ENCODE measurements at regions not wholly inside any gene's neighbourhood (a gene's known extent, or its start where the extent isn't known, plus 50 kb on each side); places are given as distances from the start of the nearest gene placed in this dataset.

- H3K4me3 ChIP-seq (ENCODE audit: low read depth, low read length), result no peak overlapping the region
- TF ChIP-seq POLR2A (IDR thresholded peaks at IDR 0.05; ENCODE audit: extremely low read depth, insufficient read length) (no peak), MYC (IDR thresholded peaks at IDR 0.05; ENCODE audit: low read depth, low read length) (no peak), CTCF (IDR thresholded peaks at IDR 0.05; ENCODE audit: low read depth, low read length) (peak; percentile 50)
- TF ChIP-seq, protein P1, sequence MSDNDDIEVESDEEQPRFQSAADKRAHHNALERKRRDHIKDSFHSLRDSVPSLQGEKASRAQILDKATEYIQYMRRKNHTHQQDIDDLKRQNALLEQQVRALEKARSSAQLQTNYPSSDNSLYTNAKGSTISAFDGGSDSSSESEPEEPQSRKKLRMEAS (IDR thresholded peaks at IDR 0.05; ENCODE audit: low read depth, low read length), result peak; percentile 60
- peak; percentile 71 for DNase-seq (ENCODE audit: low read depth)
Observed at GRCh38 chr22:34055525-34056200, 135.4 kb upstream of the LARGE1 start.

- no peak for TF ChIP-seq CTCF (IDR thresholded peaks at IDR 0.05; ENCODE audit: low read depth, low read length)
- DNase-seq (ENCODE audit: low read depth), result no peak
- H3K4me3 ChIP-seq (ENCODE audit: low read depth, low read length), result no peak overlapping the region
Observed at GRCh38 chr22:34057726-34058125, 137.4 kb upstream of the LARGE1 start.

DNA sequence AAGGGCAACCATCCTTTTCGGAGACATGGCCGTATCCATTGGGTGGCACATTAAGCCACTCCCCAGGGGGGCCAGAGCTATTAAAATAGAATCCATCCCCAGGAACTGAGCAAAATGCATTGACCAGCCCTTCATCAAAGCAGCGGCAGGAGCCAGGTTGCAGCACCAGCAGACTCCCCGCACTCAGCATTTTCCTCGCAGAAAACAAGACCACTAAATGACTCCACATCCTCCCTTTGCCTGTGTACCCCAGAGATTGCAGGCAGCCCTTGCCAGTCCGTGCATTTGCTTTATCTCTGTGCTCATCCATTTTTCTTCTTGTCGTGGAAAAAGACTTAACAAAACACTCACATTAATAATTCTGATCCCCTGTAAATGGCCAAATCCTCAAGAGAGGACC is 144.4 kb upstream of the LARGE1 start:
- H3K4me3 ChIP-seq (ENCODE audit: low read depth, low read length), result no peak overlapping the region
- DNase-seq (ENCODE audit: low read depth), result no peak
- TF ChIP-seq POLR2A (IDR thresholded peaks at IDR 0.05; ENCODE audit: extremely low read depth, insufficient read length), result no peak
- no peak for TF ChIP-seq CTCF (IDR thresholded peaks at IDR 0.05; ENCODE audit: low read depth, low read length)
- TF ChIP-seq, protein P1 (IDR thresholded peaks at IDR 0.05; ENCODE audit: low read depth, low read length), result no peak
- TF ChIP-seq MYC (IDR thresholded peaks at IDR 0.05; ENCODE audit: low read depth, low read length), result no peak

DNA sequence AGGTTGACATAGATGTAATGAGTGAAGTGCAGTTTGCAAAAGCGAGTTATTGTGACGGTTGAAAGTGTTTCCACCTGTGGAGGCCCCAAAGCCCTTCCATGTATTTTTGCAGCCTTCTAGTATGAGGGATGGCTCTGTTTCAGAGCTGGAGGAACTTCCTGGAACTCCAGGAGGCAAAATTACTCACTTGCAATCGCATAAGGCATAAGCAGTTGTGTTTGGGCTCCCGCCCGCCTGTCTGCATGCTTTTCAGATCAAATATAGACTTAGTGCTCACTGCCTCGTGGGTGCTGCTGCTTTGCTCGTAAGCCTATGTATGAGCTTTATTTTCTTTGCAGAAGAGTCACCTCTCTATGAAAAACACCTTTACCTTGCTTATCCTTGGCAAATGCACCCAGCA is 146.8 kb upstream of the LARGE1 start:
- no peak overlapping the region for H3K4me3 ChIP-seq (ENCODE audit: low read depth, low read length)
- DNase-seq (ENCODE audit: low read depth), result no peak
- no peak for TF ChIP-seq MYC (IDR thresholded peaks at IDR 0.05; ENCODE audit: low read depth, low read length)
- TF ChIP-seq POLR2A (IDR thresholded peaks at IDR 0.05; ENCODE audit: extremely low read depth, insufficient read length), result no peak
- no peak for TF ChIP-seq CTCF (IDR thresholded peaks at IDR 0.05; ENCODE audit: low read depth, low read length)
- TF ChIP-seq, protein P1 (IDR thresholded peaks at IDR 0.05; ENCODE audit: low read depth, low read length), result no peak

- DNase-seq (ENCODE audit: low read depth), result no peak
- TF ChIP-seq POLR2A (IDR thresholded peaks at IDR 0.05; ENCODE audit: extremely low read depth, insufficient read length), result no peak
- TF ChIP-seq, protein P1 (IDR thresholded peaks at IDR 0.05; ENCODE audit: low read depth, low read length), result no peak
- no peak for TF ChIP-seq CTCF (IDR thresholded peaks at IDR 0.05; ENCODE audit: low read depth, low read length)
- TF ChIP-seq MYC (IDR thresholded peaks at IDR 0.05; ENCODE audit: low read depth, low read length), result no peak
Observed at GRCh38 chr22:34068001-34068400, 147.7 kb upstream of the LARGE1 start.

DNA sequence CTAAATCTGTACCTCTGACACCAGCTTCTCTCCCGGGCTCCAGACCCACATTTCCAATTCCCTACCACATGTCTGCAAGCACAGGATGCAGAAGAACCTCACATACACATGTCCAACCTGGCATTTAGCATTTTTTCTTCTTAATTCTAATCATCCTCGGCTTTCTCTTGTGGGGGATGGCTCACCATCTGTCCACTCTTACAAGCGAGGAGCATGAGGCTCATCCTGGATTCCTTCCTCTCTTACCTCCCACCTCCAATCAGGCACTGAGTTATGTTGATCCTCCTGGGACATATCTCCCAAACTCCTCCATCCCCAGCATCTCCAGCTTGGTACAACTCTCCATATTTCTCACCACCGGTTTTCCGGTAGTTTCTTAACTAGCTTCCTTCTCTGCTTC is 149.8 kb upstream of the LARGE1 start:
- no peak for DNase-seq (ENCODE audit: low read depth)
- H3K4me3 ChIP-seq (ENCODE audit: low read depth, low read length), result no peak overlapping the region
- TF ChIP-seq MYC (IDR thresholded peaks at IDR 0.05; ENCODE audit: low read depth, low read length), result no peak
- no peak for TF ChIP-seq CTCF (IDR thresholded peaks at IDR 0.05; ENCODE audit: low read depth, low read length)
- TF ChIP-seq, protein P1 (IDR thresholded peaks at IDR 0.05; ENCODE audit: low read depth, low read length), result no peak
- TF ChIP-seq POLR2A (IDR thresholded peaks at IDR 0.05; ENCODE audit: extremely low read depth, insufficient read length), result no peak

More at GRCh38 chr22:34068001-34068400, 147.7 kb upstream of the LARGE1 start:
- no peak overlapping the region for H3K4me3 ChIP-seq (ENCODE audit: low read depth, low read length)
